PC-3 (cell line): ENCODE measurements at regions not wholly inside any gene's neighbourhood (a gene's known extent, or its start where the extent isn't known, plus 50 kb on each side); places are given as distances from the start of the nearest gene placed in this dataset.

Experiments used
- CTCF ChIP-seq: fragments of 300-600 bp; sonication (generic); conservative IDR thresholded peaks from 2 replicates; pipeline ENCODE4 v1.5.1; 2017; ENCODE audit warnings: antibody characterized with exemption, low read depth, mild to moderate bottlenecking, low read length
- EZH2 ChIP-seq: fragments of 300-600 bp; sonication (generic); IDR thresholded peaks from one replicate; pipeline ENCODE4 v1.6.1; 2017; ENCODE audit warnings: antibody characterized with exemption, mild to moderate bottlenecking, low read length; ENCODE audit not compliant: unreplicated experiment
- EZH2phosphoT487 ChIP-seq: fragments of 300-600 bp; sonication (generic); IDR thresholded peaks from 2 replicates; pipeline ENCODE4 v1.6.1; 2018; ENCODE audit warnings: mild to moderate bottlenecking, antibody characterized with exemption, low read length, borderline replicate concordance

GRCh38 chr14:46384611-46385010 lies 267.0 kb downstream of the RPL10L start:
- TF ChIP-seq CTCF (no peak), EZH2phosphoT487 (no peak), EZH2 (no peak)
